GM18507 (cell line): ENCODE measurements at regions not wholly inside any gene's neighbourhood (a gene's known extent, or its start where the extent isn't known, plus 50 kb on each side); places are given as distances from the start of the nearest gene placed in this dataset.

Experiments used
- DNase-seq: peaks from one replicate; pipeline ENCODE4 v3.0.0; 2011; ENCODE audit warnings: low read depth; ENCODE audit not compliant: insufficient read length; ENCODE audit errors: extremely low spot score
- FAIRE-seq: peaks from 2 replicates; lab custom pipeline; 2011; peaks lifted over from hg19 to GRCh38; lab: Jason Lieb, UNC

DNA sequence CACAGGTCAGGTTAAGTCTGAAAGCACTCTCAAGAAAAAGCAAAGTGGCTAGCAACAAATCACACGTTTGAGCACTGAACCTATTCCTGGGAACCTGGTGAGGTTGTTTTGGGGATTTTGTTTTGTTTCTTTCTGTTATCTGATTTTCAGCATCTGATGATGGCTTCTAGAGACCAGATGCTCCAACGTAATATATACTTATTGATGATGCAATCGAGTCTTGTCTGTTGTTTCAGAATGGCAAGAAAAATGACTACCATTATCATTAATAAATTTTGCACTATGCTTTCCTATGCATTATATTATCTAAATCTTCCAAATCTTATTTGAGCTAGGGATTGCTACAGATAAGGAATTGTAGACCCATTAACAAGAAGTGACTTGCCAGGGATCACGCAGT is 312.3 kb upstream of the FAT3 start:
- no peak for DNase-seq
- FAIRE-seq = no peak

DNA sequence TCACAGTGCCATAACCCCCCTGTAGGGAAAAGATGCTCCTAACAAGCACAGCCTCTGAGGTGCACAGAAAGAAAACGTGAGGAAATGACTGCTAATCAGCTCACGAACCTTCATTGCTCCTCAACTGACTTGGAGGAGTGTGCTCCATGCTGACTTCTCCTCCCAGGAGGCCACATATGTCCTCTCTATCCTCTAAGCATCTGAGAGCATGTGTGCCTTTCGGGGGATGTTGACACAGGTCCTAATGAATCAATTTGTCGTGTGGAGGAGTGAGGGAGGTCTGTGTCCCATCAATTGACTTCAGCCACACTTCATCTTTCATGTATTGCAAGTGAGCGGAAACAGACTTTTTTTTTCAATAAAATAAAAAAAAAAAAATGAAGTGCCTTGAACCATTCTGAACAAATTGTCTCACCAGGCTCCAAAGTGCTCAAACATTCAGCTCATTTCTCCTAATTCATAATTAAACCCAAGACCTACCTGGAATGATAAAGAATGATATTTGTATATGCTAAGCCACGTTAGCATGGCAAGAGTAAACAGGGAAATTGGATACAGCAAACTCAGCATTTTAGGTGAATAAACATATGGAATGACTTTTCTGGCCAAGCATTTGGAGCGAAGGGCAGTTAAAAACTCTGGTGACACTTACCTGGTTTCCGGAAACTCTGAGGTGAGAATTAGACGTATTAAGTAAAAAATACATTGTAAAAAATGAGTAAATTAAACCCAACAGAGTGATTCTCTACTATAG is 317.6 kb upstream of the FAT3 start:
- FAIRE-seq = no peak
- no peak for DNase-seq

DNA sequence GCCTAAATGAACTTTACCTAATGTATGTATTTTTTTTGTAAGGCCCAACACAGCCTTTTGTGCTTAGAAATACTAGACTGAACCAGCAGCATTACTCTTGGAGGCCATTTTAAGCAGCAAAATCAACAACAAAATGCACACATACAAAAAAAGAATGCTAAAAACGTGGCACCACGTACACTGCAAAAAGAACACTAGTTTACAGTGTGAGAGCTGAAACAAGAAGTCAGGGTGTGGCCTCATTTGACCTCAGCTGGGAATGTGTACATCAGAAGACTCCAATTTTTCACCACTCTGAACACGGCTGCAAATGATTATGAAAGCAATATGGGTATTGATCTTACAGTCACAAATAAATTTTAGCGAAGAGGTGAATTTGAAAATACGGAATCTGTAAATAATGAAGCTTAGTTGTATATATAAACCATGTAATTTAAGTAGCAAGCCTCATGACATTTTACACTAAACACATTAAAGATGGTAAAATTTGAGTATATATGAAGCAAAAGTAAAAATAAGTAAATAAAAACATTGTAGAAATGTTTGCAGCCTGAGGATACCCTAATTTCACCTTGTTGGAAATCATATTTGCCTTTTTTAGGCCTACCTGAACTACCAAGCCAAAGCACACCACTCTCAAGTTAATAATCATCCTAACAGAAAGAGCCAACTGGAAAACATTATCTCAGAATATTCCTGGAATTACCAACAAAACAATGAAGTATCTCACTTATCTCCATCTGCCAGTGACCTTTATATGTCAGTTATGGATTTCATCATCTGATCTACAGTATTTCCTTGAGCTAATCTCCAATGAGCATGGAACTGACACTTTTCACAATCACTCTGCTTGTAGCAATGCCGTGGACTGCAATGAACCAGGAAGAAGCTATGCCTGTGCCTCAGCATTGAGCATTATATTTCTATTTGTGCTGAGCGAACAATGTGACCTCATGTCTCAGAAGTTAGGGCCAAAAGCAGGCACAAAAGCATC is 319.5 kb upstream of the FAT3 start:
- DNase-seq (no peak), FAIRE-seq (no peak)

DNA sequence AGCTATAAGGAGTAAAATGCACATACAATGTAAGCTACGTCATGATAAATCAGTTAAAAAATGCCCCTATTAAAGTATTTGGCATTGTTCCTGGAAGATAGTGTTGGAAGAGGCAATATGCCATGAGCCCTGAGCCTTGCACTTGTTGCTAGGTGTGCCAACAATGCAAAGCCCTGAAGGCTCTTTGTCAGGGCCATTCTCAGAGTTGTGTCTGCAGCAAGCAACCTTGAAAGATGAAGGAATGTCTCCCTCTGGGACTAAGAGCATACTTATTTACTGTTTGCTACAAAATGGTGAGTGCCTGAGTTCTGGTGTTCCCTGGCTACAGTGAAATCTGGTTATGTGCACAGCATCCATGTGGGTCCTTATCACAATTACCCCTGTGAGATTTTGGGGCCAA is 322.3 kb upstream of the FAT3 start:
- DNase-seq (no peak), FAIRE-seq (no peak)

DNA sequence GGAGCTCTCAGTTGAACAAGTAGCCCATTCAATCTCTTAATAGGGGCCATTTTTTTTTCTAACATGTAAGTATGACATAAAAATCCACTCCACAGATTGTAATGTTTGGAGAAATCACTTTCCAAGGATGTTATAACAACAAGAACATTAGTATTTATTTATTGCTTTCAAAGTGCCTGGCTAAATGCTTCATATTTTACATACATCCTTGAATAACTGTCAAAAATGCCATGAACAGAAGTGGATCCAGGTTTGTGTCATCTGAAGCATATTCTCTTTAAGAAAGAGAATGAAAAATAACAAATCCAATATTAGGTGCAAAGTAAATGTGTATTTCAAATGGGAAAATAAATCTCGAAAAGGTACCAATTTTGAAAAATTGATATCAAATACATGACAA is 344.0 kb upstream of the FAT3 start:
- FAIRE-seq (no peak), DNase-seq (no peak)

DNA sequence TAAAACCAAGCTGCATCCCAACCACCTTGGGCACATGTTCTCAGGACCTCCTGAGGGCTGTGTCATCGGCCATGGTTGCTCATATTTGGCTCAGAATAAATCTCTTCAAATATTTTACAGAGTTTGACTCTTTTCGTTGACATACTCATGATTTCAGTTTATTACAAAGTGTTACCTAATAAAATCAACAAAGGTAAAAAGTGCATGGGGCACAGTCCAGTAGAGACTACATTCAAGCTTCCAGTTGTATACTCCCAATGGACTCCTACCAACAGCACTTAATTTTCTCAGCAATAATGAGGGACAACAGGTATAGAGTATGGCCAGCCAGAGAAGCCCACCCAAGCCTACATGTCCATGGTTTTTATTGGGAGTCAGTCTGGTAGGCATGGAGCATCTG is 347.9 kb upstream of the FAT3 start:
- no peak for DNase-seq

DNA sequence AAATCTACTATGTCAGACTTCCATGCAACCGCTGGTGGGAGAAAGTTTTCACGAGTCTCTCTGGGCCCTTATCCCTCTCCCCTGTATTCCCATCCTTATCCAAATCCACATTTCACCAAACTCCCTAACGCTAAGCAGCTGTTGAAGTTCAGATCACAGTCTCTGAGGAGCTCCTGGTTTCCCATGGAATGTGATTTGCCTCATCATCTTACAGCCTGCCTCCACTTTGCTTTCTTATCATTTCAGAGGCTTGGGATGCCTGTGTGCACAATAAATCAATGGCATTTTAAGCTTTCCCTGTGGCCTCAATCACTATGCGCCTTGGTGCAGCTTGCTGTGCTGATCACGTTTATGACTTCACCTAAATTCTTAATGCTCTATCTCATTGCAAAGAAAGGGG is 352.4 kb upstream of the FAT3 start:
- no peak for FAIRE-seq

More for the DNA sequence above, 347.9 kb upstream of the FAT3 start:
- FAIRE-seq = no peak

DNA sequence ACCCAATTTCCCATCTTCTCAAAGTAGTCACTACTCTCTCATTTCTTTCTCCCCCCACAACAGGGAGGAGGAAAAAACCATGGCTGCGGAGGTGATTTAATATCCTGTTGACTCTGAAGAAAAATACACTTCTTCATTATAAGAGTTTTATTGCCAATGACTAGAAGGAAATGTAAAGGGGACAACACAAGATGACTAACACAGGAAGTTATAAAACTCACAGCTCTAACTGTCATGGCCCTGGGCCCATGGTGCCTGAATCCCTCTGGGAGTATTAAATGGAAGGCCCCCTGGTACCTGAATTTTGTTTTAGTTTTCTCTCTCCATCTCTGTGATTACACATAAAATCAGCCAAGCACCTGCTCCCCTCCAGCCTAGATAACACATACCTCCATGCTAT is 352.8 kb upstream of the FAT3 start:
- no peak for DNase-seq
- FAIRE-seq = no peak

More for the DNA sequence above, 352.4 kb upstream of the FAT3 start:
- no peak for DNase-seq

DNA sequence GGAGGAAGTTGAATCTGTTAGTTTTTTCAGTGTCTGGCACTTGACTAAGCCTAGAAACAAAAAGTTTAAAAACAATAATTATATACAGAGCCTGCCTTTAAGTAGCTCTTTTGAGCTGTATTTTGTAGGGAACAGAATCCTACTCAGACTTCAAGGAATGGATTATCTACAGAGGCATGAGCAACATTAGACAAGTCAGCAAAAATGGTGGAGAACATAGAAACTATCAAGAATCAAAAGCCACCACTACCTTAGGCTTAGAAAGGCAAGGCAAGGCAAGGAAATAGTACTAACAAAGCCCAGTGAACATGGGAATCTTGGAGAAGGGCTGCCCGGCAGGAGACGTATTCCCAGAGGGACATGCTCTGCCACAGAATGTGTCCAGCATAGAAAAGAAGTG is 353.6 kb upstream of the FAT3 start:
- FAIRE-seq (no peak), DNase-seq (no peak)

DNA sequence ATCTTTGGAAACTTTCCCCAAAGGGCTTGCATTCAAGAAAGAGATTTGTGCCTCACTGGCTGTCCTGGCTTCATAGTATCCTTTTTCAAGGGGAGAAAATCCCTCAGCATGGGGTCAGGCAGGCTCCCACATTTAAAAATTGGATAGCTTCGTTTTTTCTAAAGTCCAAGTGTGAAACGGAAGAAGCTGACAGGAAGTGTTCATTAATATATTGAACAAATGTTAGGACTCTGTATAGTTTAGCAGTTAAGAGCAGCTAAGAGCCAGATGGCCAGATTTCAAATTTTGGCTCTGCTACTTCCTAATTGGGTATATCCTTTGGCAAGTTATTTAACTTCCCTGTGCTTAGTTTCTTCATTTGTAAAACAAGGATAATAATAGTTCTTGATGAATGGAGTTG is 354.9 kb upstream of the FAT3 start:
- no peak for DNase-seq

DNA sequence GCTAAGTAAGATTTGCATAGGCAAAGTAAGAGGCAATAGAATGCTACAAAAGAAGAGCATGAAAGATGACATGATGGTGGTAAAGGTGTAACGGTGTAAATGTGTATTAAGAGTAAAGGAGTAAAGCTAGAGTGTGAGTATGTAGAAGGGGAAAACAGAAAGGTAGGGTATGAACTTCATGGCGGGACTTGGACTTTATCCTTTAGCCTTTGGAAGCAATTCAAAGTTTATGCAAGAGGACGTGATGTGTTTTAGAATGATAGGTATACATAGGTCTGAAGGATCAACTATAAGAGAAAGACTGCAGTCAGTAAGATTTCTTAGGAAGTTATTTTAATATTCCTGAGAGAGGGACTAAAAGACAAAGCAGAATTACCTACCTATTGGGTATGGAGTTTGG is 358.0 kb upstream of the FAT3 start:
- DNase-seq (no peak), FAIRE-seq (no peak)

More for the DNA sequence above, 354.9 kb upstream of the FAT3 start:
- FAIRE-seq = no peak

DNA sequence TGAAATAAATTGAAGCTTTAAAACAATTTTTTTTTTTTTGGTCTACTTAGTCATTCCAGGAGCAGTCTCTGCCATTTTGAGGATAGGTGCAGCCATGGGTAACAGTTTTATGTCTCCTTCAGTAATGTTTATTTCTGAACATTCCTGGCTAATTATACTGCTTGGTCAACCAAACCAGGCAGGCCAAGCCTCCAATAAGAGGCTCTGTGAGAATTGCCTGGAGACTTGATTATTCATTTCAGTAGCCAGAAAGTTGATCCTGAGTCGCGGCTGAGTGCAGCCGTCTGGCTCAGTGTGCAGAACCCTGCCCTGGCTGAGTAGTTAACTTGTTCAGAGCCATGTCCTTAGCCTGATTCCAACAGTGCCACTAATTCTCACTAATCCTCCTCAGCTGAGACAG is 364.0 kb upstream of the FAT3 start:
- DNase-seq (no peak), FAIRE-seq (no peak)

DNA sequence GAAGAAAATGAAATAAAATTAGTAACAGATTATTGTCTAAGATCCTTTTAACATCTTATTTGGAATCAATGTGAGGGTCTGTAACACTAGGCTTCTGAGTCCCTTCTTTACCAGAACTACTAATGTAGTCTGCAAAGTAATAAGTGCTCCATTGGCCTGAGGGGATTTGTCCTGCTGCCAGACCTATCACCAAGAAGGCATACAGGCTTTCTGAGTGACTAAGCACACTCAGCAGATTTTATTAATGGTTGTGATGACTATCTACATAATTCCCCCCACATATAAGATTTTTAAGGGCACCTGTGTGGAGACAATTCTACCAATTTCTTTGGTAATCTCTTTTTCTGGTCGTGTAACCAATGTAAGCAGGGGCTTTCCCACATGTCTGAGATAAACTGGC is 365.0 kb upstream of the FAT3 start:
- no peak for FAIRE-seq
- no peak for DNase-seq

DNA sequence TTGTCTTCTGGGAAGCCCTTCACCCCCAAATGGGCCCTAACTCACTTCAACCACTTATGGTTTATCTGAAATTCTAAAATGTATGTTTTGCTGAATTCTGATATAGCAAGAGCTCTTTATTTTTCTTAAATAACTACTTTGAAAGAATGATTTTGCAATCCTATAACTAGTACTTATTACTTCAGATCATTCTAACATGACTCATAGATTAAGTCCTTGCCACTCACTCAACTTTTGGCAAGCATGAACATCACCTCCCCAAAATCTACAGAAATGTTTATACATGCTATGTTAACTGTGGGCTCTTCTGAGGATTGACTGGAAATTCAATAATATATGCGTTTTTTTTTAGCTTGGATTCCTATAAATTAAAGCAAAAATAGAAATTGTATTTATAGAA is 367.4 kb upstream of the FAT3 start:
- FAIRE-seq (no peak), DNase-seq (no peak)

DNA sequence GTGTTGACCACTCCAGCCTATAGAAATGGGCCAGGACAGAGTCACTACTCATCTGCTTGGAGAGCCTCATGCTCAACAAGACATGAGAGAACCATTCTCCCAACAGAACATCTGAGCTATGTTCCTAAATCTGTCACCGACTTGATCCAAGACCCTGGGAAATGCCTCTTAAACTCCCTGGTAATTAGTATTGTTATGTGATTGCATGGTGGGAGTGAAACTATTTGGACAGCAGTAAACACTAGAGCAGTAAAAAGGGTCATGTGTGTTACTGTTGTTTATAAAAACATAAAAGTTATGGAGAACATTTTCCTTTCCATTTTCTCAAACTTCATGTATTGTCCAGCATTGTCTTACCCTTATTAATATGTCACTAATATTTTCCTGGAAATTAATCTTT is 369.8 kb upstream of the FAT3 start:
- FAIRE-seq (no peak), DNase-seq (no peak)

DNA sequence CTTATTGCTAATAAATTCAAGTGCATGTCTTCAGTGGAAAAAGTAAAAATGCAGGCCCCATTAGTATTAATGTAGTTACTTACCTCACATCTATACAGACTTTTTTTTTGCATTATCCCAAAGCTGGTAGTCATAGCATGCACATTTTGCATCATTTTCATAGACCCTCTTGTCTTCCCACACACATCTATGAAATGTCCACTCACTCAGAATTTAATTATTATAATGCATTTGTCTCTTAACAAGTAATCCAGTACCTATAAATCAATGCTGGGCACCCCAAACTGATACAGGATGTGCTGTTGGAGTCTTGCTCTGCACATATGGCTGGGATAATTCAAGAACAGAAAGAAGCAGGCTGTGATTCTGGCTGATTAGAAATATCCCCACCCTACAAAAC is 370.4 kb upstream of the FAT3 start:
- DNase-seq (no peak), FAIRE-seq (no peak)

DNA sequence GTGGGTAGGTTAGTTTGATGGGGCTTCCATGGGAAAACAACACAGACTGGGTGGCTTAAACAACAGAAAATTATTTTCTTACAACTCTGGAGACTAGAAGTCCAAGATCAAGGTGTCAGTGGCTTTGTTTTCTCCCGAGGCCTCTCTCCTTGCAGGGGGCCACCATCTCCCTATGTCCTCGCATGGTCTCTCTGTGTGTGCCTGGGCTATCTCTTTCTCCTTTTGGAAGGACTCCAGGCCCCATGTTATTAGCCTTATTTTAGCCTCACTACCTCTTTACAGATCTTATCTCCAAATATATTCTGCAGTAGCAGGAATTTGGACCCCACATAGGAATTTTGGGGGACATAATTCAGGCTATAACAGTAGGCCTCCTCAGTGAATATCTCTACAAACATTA is 372.7 kb upstream of the FAT3 start:
- DNase-seq (no peak), FAIRE-seq (no peak)

DNA sequence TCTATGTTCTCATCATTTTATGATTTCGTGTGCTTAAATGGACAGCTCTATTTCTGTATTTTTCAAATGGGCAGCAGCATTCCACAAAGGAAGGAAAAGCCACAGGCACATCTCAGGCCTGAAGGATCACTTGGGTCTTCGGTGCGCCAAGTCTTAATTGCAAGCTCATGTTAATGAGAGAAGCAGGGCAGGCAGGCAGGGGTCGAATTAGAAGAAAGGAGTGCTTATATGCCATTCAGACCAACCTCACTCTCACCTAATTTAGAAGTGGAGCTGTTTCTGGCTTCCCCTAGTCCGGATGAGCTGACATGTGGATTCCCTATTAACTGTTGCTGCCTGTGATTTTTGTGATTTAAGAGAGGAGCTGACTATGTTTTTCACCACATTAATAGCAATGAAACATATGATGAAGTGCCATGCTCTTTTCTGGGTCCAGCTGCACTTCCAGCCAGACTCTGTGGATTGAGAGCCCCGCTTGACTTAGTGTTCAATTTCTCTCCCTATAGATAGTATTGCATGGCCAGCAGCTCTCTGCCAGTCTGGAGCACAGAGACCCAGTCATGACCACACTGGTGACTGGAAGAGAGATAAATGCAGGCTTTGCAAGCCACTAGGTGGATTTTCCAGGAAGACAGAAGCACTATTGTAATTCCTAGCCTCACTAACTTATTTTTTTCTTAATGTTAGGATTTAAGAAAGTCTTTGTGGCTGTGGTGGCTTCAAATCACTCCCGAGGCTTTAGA is 373.9 kb upstream of the FAT3 start:
- no peak for FAIRE-seq
- DNase-seq = no peak

DNA sequence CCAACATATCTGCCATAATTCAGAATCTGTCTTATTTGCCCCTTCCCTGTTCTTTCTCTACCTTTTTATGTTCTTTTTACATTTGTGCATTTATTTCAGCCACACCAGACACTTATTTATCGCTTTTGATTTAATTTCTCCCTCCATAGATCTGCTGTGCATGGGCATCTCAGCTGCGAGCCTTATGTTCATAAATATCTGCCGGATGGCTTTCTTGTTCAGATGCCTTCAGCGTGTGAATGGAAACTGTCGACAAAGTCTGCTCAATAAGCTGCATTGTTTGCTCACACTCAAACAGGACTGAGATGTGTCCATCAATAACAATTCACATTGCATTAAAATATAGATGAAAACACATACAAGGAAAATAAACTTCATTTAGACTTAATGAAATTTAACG is 374.6 kb upstream of the FAT3 start:
- DNase-seq (no peak), FAIRE-seq (no peak)

DNA sequence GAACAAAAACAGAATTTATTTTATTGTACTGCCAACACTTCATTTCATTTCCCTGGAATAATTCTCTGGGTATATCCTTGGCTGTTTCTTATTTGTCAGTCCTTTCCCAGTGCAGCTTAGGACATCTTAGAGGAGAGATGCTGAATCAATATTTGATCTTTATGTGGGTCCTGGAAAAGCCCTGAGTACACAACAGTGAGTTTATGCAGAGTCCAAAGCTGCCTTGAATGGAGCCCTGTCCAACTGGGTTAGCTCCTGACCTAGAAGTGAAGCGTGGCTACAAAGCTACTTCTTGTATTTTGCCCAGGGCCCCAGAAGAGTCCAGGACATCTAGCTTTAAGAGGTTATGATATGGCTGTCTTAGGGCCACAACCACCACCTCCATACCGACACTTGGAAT is 378.0 kb upstream of the FAT3 start:
- no peak for FAIRE-seq
- DNase-seq = no peak
